ENCODE measurements at regions not wholly inside any gene's neighbourhood (a gene's known extent, or its start where the extent isn't known, plus 50 kb on each side); places are given as distances from the start of the nearest gene placed in this dataset.

GRCh38 chr11:103530257-103530656, 421.0 kb downstream of the DYNC2H1 start:
- Histone ChIP-seq H3K27me3 (ENCODE audit: control insufficient read depth, insufficient read depth, low read length) (no peaks in the 10 kb centered on the region), H3K4me3 (ENCODE audit: low read depth, low read length) (no peak overlapping the region), H3K36me3 (ENCODE audit: control insufficient read depth, insufficient read depth, low read length) (no peaks in the 10 kb centered on the region)
- no peak for DNase-seq (ENCODE audit: low read depth)
- ChIA-PET CTCF (no interaction called here), POLR2A (no interaction called here)
- TF ChIP-seq, protein P1, sequence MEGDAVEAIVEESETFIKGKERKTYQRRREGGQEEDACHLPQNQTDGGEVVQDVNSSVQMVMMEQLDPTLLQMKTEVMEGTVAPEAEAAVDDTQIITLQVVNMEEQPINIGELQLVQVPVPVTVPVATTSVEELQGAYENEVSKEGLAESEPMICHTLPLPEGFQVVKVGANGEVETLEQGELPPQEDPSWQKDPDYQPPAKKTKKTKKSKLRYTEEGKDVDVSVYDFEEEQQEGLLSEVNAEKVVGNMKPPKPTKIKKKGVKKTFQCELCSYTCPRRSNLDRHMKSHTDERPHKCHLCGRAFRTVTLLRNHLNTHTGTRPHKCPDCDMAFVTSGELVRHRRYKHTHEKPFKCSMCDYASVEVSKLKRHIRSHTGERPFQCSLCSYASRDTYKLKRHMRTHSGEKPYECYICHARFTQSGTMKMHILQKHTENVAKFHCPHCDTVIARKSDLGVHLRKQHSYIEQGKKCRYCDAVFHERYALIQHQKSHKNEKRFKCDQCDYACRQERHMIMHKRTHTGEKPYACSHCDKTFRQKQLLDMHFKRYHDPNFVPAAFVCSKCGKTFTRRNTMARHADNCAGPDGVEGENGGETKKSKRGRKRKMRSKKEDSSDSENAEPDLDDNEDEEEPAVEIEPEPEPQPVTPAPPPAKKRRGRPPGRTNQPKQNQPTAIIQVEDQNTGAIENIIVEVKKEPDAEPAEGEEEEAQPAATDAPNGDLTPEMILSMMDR (IDR thresholded peaks at IDR 0.05; ENCODE audit: insufficient read depth, low read depth, low read length) = no peak

- Histone ChIP-seq H3K27me3 (ENCODE audit: control insufficient read depth, insufficient read depth, low read length) (no peaks in the 10 kb centered on the region), H3K4me3 (ENCODE audit: low read depth, low read length) (no peak overlapping the region), H3K36me3 (ENCODE audit: control insufficient read depth, insufficient read depth, low read length) (no peaks in the 10 kb centered on the region)
- DNase-seq (ENCODE audit: low read depth) = peak; percentile 46
- POLR2A ChIA-PET = no interaction called here
- CTCF ChIA-PET = no interaction called here
- TF ChIP-seq, protein P1 (IDR thresholded peaks at IDR 0.05; ENCODE audit: insufficient read depth, low read depth, low read length) = no peak
Observed at GRCh38 chr11:103532133-103532788, 423.0 kb downstream of the DYNC2H1 start.

GRCh38 chr11:103534191-103534590, 425.0 kb downstream of the DYNC2H1 start:
- no peak for DNase-seq (ENCODE audit: low read depth)
- CTCF ChIA-PET = no interaction called here
- TF ChIP-seq, protein P1 (IDR thresholded peaks at IDR 0.05; ENCODE audit: insufficient read depth, low read depth, low read length) = no peak
- Histone ChIP-seq H3K4me3 (ENCODE audit: low read depth, low read length) (no peak overlapping the region), H3K27me3 (ENCODE audit: control insufficient read depth, insufficient read depth, low read length) (no peaks in the 10 kb centered on the region), H3K36me3 (ENCODE audit: control insufficient read depth, insufficient read depth, low read length) (no peaks in the 10 kb centered on the region)
- POLR2A ChIA-PET = no interaction called here

GRCh38 chr11:103534959-103535358, 425.7 kb downstream of the DYNC2H1 start:
- POLR2A ChIA-PET = no interaction called here
- DNase-seq (ENCODE audit: low read depth) = no peak

DNA sequence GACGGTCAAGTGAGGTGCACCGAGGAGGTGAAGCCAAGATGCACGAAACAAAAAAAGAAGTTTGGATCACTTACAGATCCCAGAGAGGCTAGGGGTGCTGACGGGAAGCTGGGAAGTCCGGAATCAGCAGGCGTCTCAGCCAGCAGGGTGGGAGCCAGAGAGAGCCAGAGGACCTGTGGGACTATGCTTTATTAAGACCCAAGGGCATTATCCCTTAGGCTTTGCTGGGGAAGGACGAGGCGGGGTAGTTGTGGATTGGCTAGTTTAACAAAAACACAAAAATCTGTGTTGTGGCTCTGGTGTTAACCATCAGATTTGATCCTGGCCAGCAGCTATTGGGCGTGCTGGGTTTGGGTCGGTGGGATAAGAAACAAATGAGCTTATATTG, 427.1 kb downstream of the DYNC2H1 start:
- ChIA-PET CTCF (interaction anchor here (1.2 to 3.3 kb wide), 7 partner anchors 7 to 211 kb away, joined by 3 to 24 read pairs (median 4); no protein-coding TSS in a partner anchor), POLR2A (no interaction called here)
- no peaks in the 10 kb centered on the region for H3K27me3 ChIP-seq (ENCODE audit: control insufficient read depth, insufficient read depth, low read length)
- H3K36me3 ChIP-seq (ENCODE audit: control insufficient read depth, insufficient read depth, low read length) = no peaks in the 10 kb centered on the region
- no peak for DNase-seq (ENCODE audit: low read depth)
- H3K4me3 ChIP-seq (ENCODE audit: low read depth, low read length) = no peak overlapping the region
- TF ChIP-seq, protein P1 (IDR thresholded peaks at IDR 0.05; ENCODE audit: insufficient read depth, low read depth, low read length) = no peak

More at GRCh38 chr11:103534959-103535358, 425.7 kb downstream of the DYNC2H1 start:
- Histone ChIP-seq H3K4me3 (ENCODE audit: low read depth, low read length) (no peak overlapping the region), H3K36me3 (ENCODE audit: control insufficient read depth, insufficient read depth, low read length) (no peaks in the 10 kb centered on the region), H3K27me3 (ENCODE audit: control insufficient read depth, insufficient read depth, low read length) (no peaks in the 10 kb centered on the region)
- CTCF ChIA-PET = interaction anchor here (0.6 to 1.8 kb wide), 3 partner anchors 9 to 210 kb away, joined by 3 to 5 read pairs (median 5); no protein-coding TSS in a partner anchor
- TF ChIP-seq, protein P1 (IDR thresholded peaks at IDR 0.05; ENCODE audit: insufficient read depth, low read depth, low read length) = no peak
